GM21526 (cell line): ENCODE measurements at regions not wholly inside any gene's neighbourhood (a gene's known extent, or its start where the extent isn't known, plus 50 kb on each side); places are given as distances from the start of the nearest gene placed in this dataset.
"Not testable (repeated sequence)": the region's sequence is repeated elsewhere in the genome, so short reads cannot be mapped to it uniquely, and the experiment has no call there.

Source experiments
- ATAC-seq: cut with Tn5 transposase; IDR thresholded peaks from one replicate; pipeline ENCODE4 v1.9.1; 2021; ENCODE audit warnings: moderate library complexity; ENCODE audit not compliant: unreplicated experiment, low FRiP score

GRCh38 chr7:81081616-81082015, 162.8 kb upstream of the SEMA3C start:
- no peak for ATAC-seq

GRCh38 chr7:81080553-81080952, 161.7 kb upstream of the SEMA3C start:
- no peak for ATAC-seq

- no peak for ATAC-seq
Observed at GRCh38 chr7:81079746-81080145, 160.9 kb upstream of the SEMA3C start.

DNA sequence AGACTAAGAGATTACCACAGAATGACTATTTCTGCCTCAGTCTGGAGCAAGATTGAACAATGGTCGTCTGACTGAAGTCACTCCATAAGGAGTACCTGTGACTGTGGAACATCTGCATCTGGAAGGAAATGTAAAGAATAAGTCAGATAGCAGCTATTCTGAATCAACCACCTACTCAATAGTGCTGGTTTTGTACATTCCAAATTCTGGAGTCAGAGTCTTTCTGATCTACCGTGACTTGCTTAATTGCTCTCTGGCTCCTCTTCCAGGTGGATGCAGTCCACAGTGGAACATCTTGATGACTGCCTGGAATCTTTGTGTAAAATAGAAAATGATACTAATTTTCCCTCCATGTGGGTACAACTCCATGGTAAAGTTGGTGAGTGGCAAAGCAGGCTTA, 156.3 kb upstream of the SEMA3C start:
- no peak for ATAC-seq

- ATAC-seq: no peak
Observed at GRCh38 chr7:81074406-81074805, 155.6 kb upstream of the SEMA3C start.

- no peak for ATAC-seq
Observed at GRCh38 chr7:81073931-81074251, 155.0 kb upstream of the SEMA3C start.

GRCh38 chr7:81070956-81071355, 152.1 kb upstream of the SEMA3C start:
- no peak for ATAC-seq

DNA sequence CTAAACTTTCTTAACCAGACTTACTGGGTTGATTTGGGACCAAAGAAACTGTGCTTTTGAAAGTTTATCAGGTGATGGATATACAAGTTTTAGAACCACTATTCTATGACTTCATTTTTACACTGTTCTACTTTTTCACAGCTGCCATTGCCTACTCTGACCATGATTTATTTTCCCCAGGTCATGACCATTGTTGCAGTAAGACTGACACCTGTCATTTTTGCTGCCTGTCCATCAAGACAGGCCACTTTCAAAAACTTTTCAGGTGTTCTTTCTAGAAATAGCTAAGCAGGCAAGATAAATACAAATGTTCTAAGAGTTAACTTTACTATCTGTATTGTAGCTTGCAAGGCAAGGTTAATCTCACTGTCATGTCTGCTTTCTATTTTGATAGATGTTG, 147.9 kb upstream of the SEMA3C start:
- no peak for ATAC-seq

DNA sequence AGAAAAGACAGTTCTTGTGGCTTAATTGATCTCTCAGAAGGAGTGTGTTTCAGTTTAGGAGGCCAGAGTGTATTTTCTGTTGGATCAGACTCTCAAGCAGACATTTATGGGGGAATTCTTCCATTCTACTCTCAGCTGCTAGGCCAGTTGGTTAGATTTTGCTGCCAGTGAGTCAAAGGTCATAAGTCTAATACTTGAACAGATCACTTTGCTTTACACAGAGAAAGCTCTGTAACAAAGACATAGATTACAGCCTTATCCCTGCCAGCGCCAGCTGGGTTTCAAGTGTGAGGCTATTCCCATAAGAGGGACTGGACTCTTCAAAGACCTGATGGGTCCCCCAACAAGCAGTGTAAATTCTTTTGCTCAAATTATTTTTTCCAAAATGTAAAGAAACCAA, 145.6 kb upstream of the SEMA3C start:
- ATAC-seq: no peak

DNA sequence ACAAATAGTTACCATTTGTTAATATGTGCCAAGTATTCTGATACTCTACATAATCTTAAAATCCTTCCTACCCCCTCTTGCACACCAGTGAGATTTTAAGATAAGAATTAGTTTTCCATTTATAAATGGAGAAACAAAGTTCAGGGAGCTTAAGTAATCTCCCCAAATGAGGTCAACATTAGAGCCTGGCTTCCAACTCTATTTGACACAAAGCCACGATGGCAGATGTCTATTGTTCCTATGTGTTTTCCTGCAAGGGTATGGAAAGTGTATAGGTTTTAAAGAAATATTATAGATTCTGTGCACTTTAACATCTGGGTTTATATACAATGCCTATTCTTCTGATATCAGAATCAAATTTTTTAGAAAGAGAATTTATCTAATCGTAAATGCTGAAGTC, 143.9 kb upstream of the SEMA3C start:
- no peak for ATAC-seq

DNA sequence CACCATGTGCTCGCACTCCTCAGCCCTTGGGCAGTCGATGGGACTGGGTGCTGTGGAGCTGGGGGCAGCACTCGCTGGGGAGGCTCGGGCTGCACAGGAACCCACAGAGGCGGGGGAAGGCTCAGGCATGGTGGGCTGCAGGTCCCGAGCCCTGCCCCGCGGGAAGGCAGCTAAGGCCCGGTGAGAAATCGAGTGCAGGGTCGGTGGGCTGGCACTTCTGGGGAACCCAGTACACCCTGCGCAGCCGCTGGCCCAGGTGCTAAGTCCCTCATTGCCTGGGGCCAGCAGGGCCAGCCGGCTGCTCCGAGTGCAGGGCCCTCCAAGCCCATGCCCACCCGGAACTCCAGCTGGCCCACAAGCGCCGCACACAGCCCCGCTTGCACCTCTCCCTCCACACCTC, 138.6 kb upstream of the SEMA3C start:
- not testable (repeated sequence) for ATAC-seq

- no peak for ATAC-seq
Observed at GRCh38 chr7:81053623-81054022, 134.8 kb upstream of the SEMA3C start.

DNA sequence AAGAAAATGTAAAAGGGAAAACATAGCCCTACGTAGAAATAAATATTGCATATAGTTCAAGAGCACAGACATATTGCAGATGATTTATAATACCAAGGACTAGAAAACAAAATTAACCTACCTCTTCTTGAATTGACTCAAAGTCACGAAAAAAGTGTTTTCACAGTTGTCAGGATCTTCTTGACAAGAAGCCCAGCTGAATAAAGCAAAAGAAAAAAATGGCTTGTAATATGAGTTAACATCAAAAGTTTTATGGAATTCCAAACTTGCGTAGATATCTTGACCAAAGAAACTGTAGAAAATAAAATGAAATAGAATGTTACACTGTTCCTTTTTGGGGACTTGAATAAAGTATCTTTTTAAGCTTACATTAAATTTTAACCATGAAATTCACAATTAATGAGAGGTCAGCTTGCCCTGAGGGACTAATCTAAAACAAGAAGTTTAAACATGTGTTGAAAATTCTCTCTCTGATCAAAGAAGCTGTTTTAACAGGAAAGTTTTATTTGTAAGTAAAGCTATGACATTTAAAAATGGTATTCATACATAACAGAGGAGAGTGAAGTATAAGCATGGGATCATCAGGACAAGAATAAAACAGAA, 133.1 kb upstream of the SEMA3C start:
- no peak for ATAC-seq

DNA sequence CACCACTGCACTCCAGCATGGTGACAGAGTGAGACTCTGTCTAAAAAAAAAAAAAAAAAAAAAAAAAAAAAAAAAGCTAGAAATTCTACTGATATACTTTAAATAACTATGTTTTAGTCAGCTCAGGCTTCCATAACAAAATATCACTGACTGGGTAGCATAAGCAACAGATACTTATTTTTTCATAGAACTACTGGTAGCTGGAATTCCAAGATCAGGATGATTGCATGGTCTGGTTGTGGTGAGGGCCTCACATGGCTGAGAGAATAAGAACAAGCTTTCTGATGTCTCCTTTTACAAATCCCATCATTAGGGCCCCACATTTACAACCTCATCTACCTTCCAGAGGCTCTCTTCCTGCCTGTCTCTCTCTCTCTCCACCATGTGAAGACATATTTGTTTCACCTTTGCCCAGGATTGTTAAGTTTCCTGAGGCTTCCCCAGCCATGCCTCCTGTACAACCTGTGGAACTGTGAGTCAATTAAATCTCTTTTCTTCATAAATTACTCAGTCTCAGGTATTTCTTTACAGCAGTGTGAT, 126.7 kb upstream of the SEMA3C start:
- ATAC-seq: no peak

GRCh38 chr7:81042646-81043045, 123.8 kb upstream of the SEMA3C start:
- ATAC-seq: not testable (repeated sequence)

GRCh38 chr7:81040496-81040895, 121.6 kb upstream of the SEMA3C start:
- ATAC-seq: no peak

DNA sequence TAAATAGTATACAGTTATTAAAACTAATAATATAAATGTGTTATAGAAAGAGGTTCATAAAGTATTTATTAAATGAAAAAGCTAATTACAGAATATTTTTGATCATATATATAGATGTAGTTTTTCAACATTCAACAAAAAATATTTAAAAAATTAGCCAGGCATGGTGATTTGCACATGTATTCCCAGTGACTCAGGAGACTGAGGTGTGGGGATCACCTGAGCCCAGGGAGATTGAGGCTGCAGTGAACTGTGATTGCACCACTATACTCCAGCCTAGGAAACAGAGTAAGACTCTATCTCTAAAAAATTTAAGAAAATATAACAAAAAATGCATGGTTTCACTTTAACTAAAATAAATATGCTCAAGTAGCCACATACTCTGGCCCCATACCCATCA, 118.0 kb upstream of the SEMA3C start:
- ATAC-seq: no peak

GRCh38 chr7:81036057-81036456, 117.2 kb upstream of the SEMA3C start:
- ATAC-seq: no peak

GRCh38 chr7:81031996-81032395, 113.1 kb upstream of the SEMA3C start:
- ATAC-seq: no peak

GRCh38 chr7:81031243-81031642, 112.4 kb upstream of the SEMA3C start:
- ATAC-seq: no peak

- no peak for ATAC-seq
Observed at GRCh38 chr7:81030472-81030871, 111.6 kb upstream of the SEMA3C start.

GRCh38 chr7:81029511-81029910, 110.7 kb upstream of the SEMA3C start:
- no peak for ATAC-seq

DNA sequence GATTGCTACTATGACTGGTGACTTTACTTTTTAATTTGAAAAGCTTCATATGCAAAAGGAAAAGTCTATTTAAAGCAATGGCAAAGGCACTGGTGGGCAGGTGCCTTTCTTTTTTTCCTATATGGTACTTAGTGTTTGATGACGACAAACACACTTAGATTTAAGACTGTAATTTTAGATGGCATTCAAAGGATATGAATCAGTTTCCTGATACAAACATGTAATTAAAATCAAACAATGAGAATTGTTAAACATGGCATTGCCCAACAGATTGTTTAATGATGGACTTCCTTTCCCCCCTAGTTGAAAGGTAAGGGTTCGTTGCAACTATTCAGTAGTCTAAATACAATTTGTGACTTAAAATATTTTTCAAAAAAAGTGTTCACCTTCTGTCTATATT, 106.5 kb upstream of the SEMA3C start:
- ATAC-seq: no peak
